PFSK-1 (cell line): ENCODE measurements at regions not wholly inside any gene's neighbourhood (a gene's known extent, or its start where the extent isn't known, plus 50 kb on each side); places are given as distances from the start of the nearest gene placed in this dataset.

Source experiments
- POLR2AphosphoS5 ChIP-seq: IDR thresholded peaks from 2 replicates; pipeline ENCODE4 v1.6.1; 2012; ENCODE audit warnings: low read depth, mild to moderate bottlenecking, control low read depth, low read length, moderate library complexity
- REST ChIP-seq, 2 experiments: IDR thresholded peaks; 2 replicates each; pipeline versions ENCODE4 v1.6.1 to v1.8.0; 2011 to 2012; ENCODE audit warnings: low read depth in 2 of 2, low read length in 2 of 2, control low read depth in 1 of 2, inconsistent platforms in 1 of 2, mild to moderate bottlenecking in 1 of 2, moderate library complexity in 1 of 2; ENCODE audit not compliant: insufficient read depth in 1 of 2
- SIN3A ChIP-seq: IDR thresholded peaks from 2 replicates; pipeline ENCODE4 v1.6.1; 2012; ENCODE audit warnings: mild to moderate bottlenecking, low read length, moderate library complexity, borderline replicate concordance; ENCODE audit not compliant: insufficient read depth
- TAF1 ChIP-seq: IDR thresholded peaks from 2 replicates; pipeline ENCODE4 v1.6.1; 2012; ENCODE audit warnings: low read length, control low read depth, borderline replicate concordance; ENCODE audit not compliant: insufficient read depth

DNA sequence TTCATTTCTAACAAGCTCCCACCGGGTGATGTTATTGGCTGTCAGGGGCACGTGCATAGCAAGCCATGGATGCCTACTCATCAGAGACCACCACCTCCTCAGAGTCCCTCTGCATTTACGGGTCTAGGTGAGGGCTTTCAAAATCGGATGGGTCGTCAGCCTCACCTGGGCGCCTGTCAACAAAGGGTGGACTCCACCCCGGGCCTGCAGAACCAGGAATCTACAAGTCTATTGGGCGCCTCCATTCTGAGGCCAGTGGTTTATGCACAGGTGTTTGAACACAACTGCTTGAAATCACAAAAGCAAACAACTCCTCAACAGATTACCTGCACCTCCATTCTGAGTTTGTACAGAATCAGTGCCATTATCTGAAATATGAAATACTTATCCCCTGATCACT, 318.9 kb downstream of the PTTG2 start:
- TF ChIP-seq REST (IDR thresholded peaks at IDR 0.05; ENCODE audit: insufficient read depth in 1 of 2, low read depth in 2 of 2, low read length in 2 of 2), result no peak
- no peak for TF ChIP-seq POLR2AphosphoS5
- TF ChIP-seq SIN3A, result no peak
- TF ChIP-seq TAF1, result no peak
